HG02870 (cell line): ENCODE measurements at regions not wholly inside any gene's neighbourhood (a gene's known extent, or its start where the extent isn't known, plus 50 kb on each side); places are given as distances from the start of the nearest gene placed in this dataset.
"Not testable (repeated sequence)": the region's sequence is repeated elsewhere in the genome, so short reads cannot be mapped to it uniquely, and the experiment has no call there.

ENCODE experiments used
- ATAC-seq: cut with Tn5 transposase; IDR thresholded peaks from one replicate; pipeline ENCODE4 v1.9.1; 2021; ENCODE audit warnings: mild to moderate bottlenecking, moderate library complexity; ENCODE audit not compliant: unreplicated experiment

DNA sequence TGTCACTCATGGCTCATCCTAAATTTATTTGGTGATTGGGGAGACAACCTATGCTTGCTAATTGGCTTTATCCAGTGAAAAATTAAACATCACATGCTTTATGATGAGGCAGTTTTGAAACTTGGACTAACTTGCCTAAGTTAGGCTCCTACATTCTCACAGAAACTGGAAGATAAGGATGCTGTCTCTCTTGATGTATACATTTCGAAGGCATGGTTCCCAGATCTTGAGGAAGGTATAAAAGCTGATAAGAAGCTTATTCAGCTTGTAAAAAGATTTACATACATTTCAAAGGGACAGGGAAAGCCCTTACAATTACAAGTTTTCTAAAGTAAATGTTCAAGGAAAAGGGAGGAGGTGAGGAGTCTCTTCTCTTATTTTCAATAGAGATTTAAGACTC, 561.7 kb downstream of the IPMK start:
- ATAC-seq = no peak

DNA sequence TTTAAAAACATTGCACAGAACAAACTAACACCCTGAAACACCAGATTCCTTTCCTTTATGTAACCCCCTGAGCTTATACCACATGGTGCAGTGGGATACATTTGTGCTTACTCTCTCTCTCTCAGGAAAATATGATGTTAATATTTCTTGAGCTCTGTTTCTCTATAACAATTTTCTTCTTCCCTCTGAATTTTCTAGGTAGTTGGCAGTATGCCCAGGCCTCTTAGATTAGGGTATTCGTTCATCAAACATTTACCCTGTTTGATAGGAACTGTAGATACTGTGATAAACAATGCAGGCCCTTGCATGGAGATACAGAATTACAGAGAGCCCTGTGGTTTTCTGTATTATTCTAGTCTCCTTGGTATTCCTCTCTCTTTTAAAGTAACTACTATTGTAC, 567.8 kb downstream of the IPMK start:
- no peak for ATAC-seq

DNA sequence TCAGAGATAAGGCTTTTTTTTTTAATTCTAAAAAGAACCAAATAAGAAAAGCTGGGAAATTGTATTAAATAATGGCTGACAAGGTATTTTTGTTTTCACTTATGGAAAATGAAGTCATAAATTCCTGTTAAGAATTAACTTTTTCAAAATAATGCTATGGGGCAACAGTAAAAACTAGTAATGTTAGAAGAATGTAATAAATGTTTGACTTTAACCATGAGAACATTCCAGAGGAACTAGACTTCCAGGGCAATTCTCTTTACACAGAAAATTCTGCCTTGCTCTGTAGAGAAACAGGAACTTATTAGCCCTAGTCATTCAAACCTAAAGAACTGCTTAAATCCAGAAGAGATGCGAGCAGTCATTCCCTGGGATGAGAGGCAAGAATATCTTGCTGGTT, 571.1 kb downstream of the IPMK start:
- ATAC-seq = no peak

DNA sequence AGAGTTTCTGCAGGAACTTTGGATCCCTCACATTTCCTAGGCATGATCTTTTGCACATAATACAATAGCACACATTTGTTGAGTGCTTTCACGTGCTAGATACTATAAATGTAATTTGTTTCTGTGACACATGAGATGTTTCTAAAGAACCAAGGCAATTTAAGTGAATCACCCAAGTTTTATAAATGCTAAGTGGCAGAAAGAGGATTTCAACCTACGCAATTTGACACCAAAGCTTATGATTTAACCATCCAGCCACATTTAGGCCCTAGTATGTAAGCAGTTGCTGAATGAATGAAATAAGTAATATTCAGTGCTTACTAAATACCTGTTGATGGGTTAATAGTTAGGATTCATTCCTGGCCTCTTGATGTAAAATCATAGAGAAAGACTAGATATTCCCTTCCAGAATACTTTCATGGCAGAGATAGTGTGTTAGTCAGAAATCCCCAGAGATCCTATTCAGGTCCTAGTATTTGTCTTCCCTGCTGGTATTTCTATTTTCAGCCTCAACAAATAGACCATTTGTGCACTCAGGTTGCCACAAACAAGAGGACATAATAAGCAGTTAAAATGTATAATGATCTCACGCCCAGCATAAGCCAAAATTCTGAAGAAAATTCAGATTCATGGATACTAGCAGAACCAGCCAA, 572.6 kb downstream of the IPMK start:
- no peak for ATAC-seq

DNA sequence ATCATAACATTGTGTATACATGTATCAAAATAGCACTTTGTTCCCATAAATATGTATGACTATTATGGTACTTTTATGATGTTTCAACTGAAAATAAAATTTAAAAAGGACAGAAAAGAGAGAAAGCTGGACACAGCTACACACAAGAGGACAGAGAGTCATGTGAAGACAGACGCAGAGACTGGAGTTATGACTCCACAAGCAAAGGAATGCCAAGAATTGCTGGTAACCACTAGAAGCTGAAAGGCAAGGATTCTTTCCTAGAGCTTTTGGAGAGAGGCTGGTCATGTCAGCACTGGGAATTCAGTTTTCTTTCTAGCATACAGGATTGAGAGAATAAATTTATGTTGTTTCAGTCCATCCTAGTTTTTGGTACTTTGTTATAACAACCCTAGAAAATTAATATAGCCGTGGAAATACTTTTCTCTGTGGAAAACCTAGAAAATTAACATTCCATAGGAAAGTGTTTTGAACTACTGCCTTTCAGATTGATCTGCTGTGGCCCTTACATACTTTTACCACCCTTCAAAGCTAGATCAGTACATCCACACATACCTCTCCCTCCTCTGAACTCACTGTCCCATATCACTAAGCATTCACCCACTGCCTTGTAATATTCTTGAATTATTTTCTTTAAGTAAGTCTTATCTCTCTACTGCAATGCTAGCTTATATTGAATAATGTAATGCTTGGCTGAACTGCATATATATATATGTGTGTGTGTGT, 575.3 kb downstream of the IPMK start:
- ATAC-seq = no peak

DNA sequence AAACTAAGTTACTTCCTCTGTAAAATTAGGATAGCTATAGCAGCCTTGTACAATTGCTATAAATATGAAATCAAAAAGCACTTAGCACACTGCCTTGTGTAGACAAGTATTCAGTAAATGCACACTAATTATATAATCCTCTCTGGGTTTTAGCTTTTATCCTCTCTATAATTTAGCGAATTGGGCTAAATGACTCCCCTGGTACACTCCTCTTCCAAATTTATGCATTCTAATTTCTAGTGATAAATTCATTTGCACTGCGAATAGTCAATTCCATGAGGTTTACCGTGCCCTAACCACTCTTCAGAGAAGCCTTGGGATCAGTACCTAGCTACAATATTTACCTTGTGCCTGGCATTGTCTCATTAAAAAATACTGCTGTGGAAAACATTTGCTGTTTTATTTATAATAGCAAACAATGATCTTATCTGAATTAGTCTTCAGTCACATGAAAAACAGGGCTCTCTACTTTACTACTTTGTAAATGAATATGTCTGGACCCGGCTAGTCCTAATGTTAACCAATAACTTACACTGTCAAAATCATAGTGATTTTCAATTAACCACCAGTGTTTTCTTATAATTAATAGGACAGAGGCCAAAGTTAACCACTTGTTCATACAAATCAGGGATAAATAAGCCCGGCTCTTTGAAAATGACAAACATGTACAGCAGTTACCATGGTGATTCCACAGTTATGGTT, 577.9 kb downstream of the IPMK start:
- no peak for ATAC-seq

DNA sequence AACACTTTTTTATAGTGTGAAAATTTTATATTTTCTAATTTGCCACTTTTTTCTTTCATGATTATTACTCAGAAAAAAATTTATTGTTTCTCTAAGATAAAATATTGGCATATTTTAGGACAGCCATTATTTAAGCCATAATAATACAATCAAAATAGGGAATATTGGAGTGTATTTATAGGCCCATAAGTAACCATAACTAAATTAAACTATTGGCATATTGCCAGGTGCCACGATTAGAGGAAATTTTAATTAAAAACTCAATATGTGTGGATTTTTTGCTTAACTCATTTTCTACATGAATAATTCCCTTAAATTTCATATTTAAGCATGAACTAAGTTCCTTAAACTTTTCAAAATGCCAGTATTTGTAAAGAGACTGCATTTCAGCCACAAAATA, 587.8 kb downstream of the IPMK start:
- no peak for ATAC-seq

DNA sequence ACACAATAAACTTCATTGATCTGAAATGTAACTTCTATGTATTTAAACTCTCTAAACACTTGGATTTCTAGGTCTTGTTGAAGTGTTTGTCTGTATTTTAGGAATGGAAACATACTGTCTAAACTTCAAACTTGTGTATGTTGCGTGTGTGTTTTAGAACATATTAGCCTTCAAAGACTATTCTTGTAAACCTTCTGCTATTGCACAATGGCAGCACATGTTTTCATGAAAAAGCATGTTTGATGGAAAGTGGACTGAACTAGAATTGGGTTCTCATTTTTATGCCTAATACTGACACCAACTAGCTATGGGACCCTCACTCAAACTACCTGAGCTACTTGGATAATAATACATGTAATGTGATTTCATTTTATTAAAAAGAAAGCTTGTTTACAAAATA, 592.6 kb downstream of the IPMK start:
- ATAC-seq = no peak

DNA sequence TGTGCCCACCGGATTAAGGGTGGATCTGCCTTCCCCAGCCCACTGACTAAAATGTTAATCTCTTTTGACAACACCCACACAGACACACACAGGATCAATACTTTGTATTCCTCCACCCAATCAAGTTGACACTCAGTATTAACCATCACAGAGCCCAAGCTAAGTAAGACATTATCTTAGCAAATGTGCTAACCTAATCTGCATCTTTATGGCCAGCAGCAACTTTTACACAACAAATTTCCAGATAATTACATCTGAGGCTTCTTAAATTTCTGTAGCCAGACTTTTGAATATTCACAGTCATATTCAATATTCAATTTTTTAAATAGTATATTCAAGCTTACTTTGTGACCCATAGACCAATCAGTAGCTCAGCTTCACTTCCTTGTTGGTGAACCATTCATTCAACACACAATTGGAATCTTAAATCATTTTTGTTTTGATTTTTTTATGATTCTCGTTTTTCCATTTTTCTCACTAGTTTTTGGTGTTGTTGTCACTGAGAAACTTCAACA, 594.2 kb downstream of the IPMK start:
- no peak for ATAC-seq

DNA sequence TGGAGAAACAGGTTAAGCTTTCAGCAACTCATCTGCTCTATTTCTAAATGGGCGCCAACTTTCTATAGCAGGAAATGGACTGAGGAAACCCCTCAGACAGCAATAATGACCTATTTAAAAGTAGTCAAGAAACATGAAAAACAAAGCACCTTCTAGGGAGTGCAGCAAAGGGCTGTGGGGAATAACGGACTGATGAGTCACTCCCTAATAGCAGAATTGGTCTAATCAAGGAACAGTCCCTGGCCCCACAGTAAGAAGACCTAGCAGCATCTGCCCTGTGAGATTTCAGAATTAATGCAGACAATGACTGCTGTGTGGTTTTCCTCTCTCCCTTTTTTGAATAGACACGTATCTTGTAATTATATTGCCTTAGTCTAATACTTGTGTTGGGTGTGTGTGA, 602.9 kb downstream of the IPMK start:
- no peak for ATAC-seq

DNA sequence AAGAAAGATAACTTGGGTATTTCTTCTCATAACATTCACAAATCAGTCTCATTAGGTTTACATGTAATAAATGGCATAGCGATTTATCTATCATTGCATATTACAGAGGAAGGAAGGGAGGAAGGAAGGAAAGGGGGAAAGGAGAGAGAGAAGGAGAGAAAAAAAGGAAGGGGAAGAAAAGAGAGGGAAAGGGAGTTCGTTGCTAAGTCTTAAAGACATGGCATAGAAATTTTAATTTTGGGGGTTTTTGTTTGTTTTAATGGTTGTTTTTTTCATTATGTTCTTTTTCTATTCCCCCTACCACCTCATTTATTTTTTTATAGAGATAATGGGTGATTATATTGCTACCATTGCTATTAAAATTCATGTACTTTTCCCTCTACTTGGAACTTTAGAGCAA, 604.3 kb downstream of the IPMK start:
- no peak for ATAC-seq

DNA sequence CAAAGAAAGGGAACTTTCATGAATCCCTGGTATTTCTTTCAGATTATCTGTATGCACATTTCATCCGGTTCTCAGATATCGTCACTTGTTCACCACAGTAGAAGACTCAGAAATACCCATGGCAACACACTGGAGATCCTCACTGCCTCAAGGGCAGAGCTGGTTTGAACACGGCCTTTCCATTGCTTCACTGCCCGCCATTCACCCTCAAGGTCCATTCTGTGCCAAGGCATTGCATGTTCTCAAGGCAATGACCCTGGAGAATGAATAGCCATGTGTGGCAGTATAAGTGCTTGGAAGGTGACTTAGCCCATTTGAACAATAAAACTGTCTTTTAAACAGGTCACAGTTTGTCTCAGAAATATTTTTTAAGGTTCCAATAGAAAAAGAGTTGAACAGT, 606.5 kb downstream of the IPMK start:
- ATAC-seq = no peak

DNA sequence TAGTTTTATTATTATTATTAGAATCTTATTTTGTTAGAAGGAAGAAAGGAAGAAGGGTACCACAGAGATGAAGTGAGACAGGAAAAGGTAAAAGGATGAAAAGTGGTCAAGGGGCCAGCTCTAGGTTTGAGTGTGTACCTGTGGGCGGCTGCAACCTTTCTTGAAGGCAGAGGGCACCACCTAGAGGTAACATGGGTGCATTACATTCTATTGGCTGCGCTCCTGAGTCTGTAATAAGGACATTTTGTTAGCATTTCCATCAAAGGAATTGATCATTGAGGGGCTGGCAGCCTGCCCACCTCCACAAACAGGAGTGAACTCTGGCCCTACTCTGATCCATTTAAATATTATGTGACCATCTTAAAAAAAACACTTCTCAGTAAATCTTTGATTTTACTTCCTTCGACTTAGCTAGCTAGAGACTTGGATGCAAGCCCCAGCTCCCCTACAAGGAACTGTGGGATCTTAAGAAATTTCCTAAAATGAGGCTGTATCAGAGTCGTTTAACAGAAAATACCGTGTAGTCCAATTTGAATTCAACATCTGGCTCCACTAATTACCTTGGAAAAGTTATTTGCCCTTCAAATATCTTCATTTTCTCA, 610.4 kb downstream of the IPMK start:
- ATAC-seq = peak; percentile 96

DNA sequence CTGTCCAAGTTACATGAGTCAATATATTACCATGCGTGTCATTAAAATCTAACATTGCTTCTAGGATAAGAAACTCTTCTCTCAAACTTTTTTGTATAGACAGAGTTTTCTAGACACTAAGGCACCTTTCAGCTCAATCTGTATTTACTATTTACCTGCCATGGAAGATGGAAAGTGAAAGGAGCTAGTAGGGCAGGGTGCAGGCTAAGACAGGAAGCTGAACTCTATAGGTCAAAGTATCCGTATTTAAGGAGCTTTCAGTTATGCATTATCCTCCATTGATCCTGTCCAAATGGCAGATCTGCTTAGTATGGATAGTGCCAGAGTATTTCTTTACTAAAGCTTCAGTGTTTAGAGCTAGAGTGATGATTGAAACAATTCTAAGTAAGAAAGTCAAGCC, 612.8 kb downstream of the IPMK start:
- ATAC-seq = no peak

DNA sequence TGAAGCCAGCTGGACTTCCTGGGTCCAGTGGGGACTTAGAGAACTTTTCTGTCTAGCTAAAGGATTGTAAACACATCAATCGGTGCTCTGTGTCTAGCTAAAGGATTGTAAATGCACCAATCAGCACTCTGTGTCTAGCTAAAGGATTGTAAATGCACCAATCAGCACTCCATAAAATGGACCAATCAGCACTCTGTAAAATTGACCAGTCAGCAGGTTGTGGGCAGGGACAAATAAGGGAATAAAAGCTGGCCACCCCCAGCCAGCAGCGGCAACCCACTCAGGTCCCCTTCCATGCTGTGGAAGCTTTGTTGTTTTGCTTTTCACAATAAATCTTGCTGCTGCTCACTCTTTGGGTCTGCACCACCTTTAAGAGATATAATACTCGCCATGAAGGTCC, 622.6 kb downstream of the IPMK start:
- ATAC-seq = not testable (repeated sequence)

DNA sequence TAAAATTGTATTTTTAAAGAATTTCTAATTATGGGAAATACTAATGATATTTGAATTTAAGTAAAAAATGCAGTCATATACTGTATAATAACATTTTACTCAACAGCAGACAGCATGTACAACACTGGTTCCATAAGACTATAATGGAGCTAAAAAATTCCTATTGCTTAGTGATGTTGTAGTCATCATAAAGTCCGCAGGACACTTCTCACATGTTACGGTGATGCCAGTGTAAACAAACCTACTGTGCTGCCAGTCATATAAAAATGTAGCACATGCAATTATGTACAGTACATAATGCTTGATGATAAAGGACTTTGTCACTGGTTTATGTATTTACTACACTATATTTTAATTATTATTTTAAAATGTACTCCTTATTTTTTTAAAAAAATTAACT, 629.3 kb downstream of the IPMK start:
- ATAC-seq = no peak

DNA sequence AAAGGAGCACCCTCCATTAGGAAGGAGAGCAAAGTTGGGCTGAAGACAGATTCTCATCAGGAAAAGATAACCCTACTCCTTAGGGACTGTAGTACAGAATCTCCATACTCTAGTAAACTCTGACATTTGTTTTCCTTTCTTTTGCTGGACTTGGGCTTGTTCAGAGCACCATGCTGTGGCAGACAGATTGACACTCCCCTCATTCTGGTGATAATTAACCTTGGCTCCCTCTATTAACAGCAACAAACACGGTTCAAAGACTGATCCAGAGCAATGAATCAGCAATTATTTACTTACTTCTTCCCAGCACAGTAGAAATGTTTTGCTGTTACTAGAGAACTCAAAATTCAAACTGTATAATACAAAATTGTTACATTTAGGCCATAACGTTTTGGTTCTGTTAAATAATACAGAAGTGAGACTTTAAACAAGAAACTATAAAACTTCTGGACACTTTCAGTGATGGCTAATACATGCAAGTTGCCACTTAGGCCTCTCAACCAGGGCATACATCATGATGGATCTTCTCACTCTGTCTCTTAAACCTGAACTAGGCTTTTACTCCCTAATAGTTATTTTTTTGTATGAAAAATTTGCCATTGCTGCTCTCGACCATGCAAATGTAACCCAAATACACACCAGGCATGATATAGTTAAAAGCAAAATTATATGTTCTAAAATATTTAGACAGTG, 639.0 kb downstream of the IPMK start:
- ATAC-seq = no peak

DNA sequence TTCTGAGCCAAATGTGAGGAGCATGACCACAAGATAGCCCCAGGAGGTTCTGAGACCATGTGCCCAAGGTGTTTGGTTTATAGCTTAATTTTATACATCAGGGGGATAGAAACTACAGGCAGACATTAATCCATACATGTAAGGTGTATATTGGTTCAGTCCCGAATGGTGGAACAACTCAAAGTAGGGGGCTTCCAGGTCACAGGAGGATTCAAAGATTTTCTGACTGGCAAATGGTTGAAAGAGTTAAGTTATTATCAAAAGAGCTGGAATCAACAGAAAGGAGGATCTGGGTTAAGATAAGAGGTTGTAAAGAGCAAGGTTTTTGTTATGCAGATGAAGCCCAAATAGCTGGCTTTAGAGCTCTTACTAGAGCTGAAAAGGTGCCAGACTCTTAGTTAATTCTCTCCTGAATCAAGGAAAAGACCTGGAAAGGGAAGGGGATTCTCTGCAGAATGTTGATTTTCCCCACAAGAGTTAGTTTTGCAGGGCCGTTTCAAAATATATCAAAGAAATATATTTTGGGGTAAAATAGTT, 640.0 kb downstream of the IPMK start:
- ATAC-seq = no peak

DNA sequence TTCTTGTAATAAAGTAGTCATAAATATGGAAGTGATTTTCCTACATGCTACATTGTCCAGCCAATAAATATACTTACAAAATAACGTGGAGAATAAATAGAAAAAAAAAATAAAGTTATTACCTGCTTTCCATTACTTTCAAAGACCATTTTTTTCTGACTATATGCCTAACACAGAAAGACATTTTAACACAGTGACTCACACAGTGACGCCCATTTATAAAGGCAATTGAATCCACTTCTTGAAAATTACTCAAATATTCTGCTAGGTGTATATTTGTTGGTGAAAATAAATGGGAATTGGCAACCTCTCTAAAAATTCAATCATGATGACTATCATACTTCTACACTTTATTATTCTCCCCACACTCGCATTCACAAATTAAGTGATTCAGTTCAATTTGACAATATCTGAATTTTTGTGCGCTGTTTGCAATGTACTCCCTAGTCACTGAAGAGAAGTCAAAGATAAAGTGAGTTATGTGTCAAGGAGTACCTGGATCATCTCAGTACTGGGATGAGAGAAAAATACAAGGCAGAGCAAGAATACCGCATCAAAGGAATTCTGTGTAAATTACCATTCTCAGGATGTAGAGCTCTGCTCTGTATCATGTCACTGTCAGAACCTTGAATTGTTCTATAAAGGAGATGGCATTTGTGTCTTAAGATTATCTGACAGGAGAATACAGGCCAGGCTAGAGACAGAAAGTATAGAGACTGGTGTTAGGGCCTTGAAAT, 642.7 kb downstream of the IPMK start:
- no peak for ATAC-seq

DNA sequence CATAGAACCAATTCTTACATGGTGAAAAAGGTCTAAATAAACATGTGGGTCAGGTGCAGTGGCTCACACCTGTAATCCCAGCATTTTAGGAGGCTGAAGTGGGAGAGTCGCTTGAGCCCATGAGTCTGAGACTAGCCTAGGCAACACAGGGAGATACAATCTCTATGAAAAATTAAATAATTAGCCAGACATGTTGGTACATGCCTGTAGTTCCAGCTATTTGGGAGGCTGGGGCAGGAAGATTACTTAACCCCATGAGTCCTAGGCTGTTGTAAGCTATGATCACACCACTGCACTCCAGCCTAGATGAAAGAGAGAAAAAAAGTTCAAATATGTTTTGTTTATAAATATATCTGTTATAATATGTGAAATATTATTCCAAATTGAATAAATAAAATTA, 643.6 kb downstream of the IPMK start:
- no peak for ATAC-seq
